NCI-H2029 (cell line): ENCODE measurements at regions not wholly inside any gene's neighbourhood (a gene's known extent, or its start where the extent isn't known, plus 50 kb on each side); places are given as distances from the start of the nearest gene placed in this dataset.

Source experiments
- DNase-seq: peaks from one replicate; lab custom pipeline; 2025; lab: John Stamatoyannopoulos, UW

DNA sequence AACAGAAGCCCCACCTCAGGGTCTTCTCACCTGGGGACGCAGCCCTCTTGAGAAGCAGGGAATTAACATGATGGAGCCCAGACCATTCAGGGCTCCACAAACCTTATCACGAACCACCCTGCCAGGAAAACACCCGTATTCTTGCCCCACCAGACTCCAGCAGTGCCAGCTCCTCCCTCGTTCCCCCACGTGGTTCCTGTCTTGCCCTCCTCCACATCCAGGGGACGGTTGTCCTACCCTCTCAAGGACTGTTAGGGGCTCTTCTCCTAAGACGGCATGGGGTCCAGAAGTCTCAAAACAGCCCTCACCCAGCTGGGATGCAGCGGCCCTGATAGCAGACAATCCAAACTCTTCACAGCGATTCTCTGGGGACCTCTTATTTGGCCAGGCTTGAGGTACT, 372.2 kb upstream of the HS6ST1 start:
- no peak for DNase-seq

DNA sequence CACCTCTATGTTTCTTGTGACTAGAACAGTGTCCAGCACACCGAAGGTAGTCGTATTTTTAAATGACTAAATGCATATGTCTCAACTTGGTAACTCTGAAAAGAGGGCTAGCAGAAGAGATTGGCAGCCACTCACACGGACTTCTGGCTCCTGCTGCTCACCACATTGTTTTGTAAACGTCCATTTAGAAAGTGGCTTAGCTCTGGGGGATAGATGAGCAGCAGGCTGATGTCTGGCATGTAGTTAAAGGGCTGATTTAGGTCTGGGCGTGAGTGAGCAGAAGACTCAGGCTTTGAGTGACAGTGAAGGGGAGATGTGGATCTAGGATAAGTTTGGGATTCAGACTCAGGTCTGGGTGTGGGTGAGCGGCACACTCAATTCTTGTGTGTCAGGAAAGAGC, 372.9 kb upstream of the HS6ST1 start:
- no peak for DNase-seq

GRCh38 chr2:128692895-128693742, 374.5 kb upstream of the HS6ST1 start:
- no peak for DNase-seq

DNA sequence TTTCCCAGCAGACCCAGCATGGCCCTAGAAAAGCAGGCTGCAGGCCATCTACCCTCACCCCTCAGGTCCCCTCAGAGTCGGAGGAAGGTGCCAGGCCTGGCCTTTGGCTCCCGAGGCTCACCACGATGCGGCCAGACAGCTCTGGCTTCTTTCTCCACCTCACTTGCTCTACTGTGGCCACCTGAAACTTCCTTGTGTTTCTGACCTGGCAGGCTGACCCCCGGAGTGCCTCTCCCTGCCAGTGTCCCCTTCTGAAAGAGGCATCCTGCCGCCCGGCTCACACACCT, 375.0 kb upstream of the HS6ST1 start:
- no peak for DNase-seq

GRCh38 chr2:128695646-128696220, 377.1 kb upstream of the HS6ST1 start:
- DNase-seq: no peak

GRCh38 chr2:128696421-128696820, 377.8 kb upstream of the HS6ST1 start:
- no peak for DNase-seq

GRCh38 chr2:128701418-128701817, 382.8 kb upstream of the HS6ST1 start:
- no peak for DNase-seq

- DNase-seq: no peak
Observed at GRCh38 chr2:128702616-128703015, 383.9 kb upstream of the HS6ST1 start.

GRCh38 chr2:128708106-128708816, 389.6 kb upstream of the HS6ST1 start:
- DNase-seq: no peak

DNA sequence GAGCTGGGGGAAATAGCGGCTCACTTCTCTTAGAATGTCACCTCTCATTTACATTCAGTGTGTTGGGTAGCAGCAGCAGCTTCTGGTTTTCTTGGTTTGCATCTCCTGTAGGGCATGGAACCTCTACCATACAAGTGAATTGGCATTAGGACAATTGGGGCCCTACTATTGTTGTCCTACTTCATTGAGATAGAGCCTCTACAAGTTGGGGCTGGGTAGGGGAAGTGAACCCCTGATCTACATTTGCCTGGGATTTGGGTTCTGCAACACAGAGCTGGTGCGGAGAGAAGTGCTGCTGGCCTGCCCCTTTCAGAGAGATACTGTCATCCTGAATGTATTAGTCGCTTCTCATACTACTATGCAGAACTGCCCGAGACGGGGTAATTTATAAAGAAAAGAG, 391.6 kb upstream of the HS6ST1 start:
- DNase-seq: no peak

GRCh38 chr2:128710729-128711128, 392.1 kb upstream of the HS6ST1 start:
- DNase-seq: no peak

GRCh38 chr2:128714285-128714684, 395.6 kb upstream of the HS6ST1 start:
- no peak for DNase-seq

GRCh38 chr2:128714851-128715312, 396.2 kb upstream of the HS6ST1 start:
- no peak for DNase-seq

DNA sequence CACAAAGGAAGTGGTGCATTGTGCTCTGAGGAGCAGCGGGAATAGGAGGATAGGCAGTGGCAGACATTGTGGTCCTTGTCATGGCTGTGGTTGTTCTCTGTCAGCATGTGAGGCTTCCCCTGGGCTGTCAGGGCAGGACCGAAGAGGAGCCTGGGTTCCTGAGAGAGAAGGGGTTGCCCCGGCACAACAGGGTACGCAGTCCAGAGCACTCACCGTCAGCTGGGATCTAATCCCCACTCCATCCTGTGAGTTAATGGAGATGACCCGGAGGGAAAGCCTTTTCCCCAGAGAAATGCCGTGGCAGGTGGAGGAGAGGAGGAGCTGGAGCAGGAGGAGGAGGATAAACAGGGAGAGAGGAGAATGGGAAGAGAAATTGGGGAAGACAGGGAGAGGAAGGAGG, 396.7 kb upstream of the HS6ST1 start:
- DNase-seq: no peak

DNA sequence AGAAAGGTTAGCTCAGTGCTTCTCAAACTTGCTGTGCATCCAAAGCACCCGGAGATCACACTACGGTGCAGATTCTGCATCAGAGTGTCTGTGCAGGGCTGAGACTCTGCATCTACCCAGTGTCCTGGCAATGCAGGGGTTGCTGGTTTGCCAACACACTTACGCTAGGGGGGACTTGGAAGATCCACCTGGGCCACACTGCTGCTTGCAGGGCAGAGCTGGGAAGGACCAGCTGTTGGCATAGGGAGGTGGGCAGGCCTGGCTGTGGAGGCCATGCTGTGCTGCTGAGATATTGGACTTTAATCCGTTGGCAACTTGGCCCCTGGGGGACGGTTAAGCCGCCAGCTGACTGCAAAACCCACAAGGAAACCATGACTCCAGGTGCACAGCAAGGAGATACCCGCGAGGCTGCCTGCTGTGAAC, 397.6 kb upstream of the HS6ST1 start:
- no peak for DNase-seq

- DNase-seq: no peak
Observed at GRCh38 chr2:128717758-128718710, 399.4 kb upstream of the HS6ST1 start.

DNA sequence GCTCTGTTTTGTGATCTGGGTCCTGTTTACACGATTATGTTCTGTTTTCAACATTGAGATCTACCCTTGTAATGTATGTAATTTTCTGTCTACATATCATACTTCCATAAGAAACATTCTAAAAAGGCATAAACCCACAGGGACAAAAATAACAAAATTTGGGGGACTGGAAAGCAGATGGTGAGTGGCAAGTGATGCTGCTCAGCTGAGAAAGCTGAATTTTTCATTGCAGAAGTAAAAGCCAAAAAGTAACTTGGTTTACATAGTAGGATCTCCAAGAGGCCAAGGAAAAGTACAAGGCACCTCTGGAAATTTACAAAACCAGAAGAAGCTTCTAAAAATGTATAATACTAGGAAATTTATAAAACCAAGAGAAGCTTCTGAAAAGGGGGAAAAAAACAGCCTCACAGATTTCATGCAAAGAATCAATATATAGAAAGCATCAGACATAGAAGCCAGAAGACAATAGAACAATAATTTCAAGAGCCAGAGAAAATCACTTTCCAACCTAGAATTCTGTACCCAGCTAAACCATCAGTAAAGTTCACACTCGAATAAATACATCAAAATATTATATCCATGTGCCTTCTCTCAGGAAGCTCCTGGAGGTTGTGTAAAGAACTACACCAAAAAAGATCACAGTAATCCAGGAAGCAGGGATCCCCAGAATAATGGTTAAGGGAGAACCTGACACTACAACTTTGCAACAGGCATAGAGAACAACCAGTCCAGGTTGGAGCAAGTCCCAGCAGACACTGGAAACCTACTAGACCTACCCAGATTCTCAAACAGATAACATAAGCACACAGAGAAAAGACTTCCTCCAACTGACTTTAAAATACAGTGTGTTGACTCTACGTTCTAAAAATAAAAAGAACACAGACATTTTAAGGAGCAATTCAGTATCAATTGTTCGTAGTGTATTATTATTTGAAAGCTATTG, 401.7 kb upstream of the HS6ST1 start:
- DNase-seq: no peak

GRCh38 chr2:128721096-128721495, 402.4 kb upstream of the HS6ST1 start:
- no peak for DNase-seq

GRCh38 chr2:128722489-128722888, 403.8 kb upstream of the HS6ST1 start:
- no peak for DNase-seq

DNA sequence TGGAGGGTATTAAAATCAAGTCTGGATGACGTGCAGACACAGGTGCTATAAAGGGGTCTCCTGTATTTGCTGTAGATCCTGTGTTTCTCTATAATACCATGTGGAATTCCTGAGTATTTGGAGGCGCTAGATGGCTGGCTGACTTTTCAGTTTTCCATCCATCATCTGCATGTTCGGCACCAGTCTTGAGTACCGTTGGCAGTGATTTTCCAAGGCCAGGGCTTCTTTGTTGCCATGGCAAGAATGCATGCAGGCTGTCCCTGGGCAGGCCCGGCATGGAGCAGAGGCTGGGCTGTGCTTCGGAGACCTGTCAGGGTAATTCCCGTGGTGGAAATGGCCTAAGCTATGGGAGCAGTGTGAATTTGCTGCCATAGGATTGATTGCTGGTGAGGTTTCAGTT, 405.9 kb upstream of the HS6ST1 start:
- DNase-seq: no peak

GRCh38 chr2:128724972-128725371, 406.3 kb upstream of the HS6ST1 start:
- no peak for DNase-seq
